ENCODE measurements at regions not wholly inside any gene's neighbourhood (a gene's known extent, or its start where the extent isn't known, plus 50 kb on each side); places are given as distances from the start of the nearest gene placed in this dataset.
"Not testable (repeated sequence)": the region's sequence is repeated elsewhere in the genome, so short reads cannot be mapped to it uniquely, and the experiment has no call there.

GRCh38 chr2:155902635-155903034, 429.9 kb downstream of the NR4A2 start:
- Histone ChIP-seq H3K4me3 (no peak overlapping the region), H3K9me3 (no peaks in the 10 kb centered on the region), H3K36me3 (no peaks in the 10 kb centered on the region), H3K4me1 (no peaks in the 10 kb centered on the region), H3K27ac (no peak overlapping the region), H3K27me3 (no peaks in the 10 kb centered on the region)
- intact Hi-C loops (cut with DNase I; ENCODE audit: low total_unique reads): no loop called here
- no peak for TF ChIP-seq POLR2AphosphoS5 (IDR thresholded peaks at IDR 0.05)
- 59 to 62% methylated on average over 2 of the region's 2 CpGs for WGBS, 2 donors (ENCODE audit: low coverage in 1 of 2)
- in situ Hi-C loops (cut with MboI; ENCODE audit: low pct_ligation_motif_present in 1 of 4, low pct_unique_long_range_greater_than_20kb in 1 of 4, low sequenced_read_pairs in 3 of 4): no loop called here
- no peak for DNase-seq

GRCh38 chr2:155895016-155895415, 437.5 kb downstream of the NR4A2 start:
- H3K9me3 ChIP-seq: peaks cover 0 to 6% of the 10 kb centered on the region in 2 donors
- TF ChIP-seq POLR2A (IDR thresholded peaks at IDR 0.05) (no peak), EP300 (IDR thresholded peaks at IDR 0.05; ENCODE audit: low read depth) (no peak), POLR2AphosphoS5 (IDR thresholded peaks at IDR 0.05) (no peak), CTCF (IDR thresholded peaks at IDR 0.05) (no peak)
- 33 to 50% methylated on average over 1 of the region's 1 CpG for WGBS, 2 donors (ENCODE audit: low coverage in 1 of 2)

DNA sequence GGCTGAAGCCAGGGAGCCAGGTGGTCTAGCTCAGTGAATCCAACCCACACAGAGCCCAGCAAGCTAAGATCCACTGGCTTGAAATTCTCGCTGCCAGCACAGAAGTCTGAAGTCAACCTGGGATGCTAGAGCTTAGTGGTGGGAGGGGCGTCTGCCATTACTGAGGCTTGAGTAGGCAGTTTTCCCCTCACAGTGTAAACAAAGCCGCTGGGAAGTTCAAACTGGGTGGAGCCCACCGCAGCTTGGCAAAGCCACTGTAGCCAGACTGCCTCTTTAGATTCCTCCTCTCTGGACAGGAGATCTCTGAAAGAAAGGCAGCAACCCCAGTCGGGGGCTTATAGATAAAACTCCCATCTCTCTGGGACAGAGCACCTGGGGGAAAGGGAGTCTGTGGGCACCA, 452.1 kb downstream of the NR4A2 start:
- DNase-seq; H3K36me3 ChIP-seq; H3K27me3 ChIP-seq; H3K4me1 ChIP-seq; H3K9me3 ChIP-seq; intact Hi-C loops (cut with DNase I; ENCODE audit: low total_unique reads); in situ Hi-C loops (cut with MboI; ENCODE audit: low pct_ligation_motif_present in 1 of 4, low pct_unique_long_range_greater_than_20kb in 1 of 4, low sequenced_read_pairs in 3 of 4); H3K27ac ChIP-seq; H3K4me3 ChIP-seq: not testable (repeated sequence)
- WGBS, 2 donors (ENCODE audit: low coverage in 1 of 2): 58 to 60% methylated on average over 1 to 5 of the region's 5 CpGs

More at GRCh38 chr2:155895016-155895415, 437.5 kb downstream of the NR4A2 start:
- Histone ChIP-seq H3K4me3 (no peak overlapping the region), H3K27ac (no peak overlapping the region), H3K27me3 (no peaks in the 10 kb centered on the region), H3K36me3 (no peaks in the 10 kb centered on the region), H3K4me1 (no peaks in the 10 kb centered on the region)
- intact Hi-C loops (cut with DNase I; ENCODE audit: low total_unique reads) (no loop called here), in situ Hi-C loops (cut with MboI; ENCODE audit: low pct_ligation_motif_present in 1 of 4, low pct_unique_long_range_greater_than_20kb in 1 of 4, low sequenced_read_pairs in 3 of 4) (no loop called here)
- no peak for DNase-seq

DNA sequence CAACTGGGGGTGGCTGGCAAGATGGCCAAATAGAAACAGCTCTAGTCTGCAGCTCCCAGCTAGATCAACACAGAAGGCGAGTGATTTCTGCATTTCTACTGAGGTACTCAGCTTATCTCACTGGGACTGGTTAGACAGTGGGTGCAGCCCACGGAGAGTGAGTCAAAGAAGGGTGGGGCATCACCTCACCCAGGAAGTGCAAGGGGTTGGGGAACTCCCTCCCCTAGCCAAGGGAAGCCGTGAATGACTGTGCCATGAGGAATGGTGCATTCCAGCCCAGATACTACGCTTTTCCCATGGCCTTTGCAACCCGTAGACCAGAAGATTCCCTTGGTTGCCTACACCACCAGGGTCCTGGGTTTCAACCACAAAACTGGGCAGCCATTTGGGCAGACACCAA, 452.6 kb downstream of the NR4A2 start:
- WGBS, 2 donors (ENCODE audit: low coverage in 1 of 2): 68 to 76% methylated on average over 3 to 5 of the region's 5 CpGs
- intact Hi-C loops (cut with DNase I; ENCODE audit: low total_unique reads); H3K27me3 ChIP-seq; H3K27ac ChIP-seq; H3K4me3 ChIP-seq; H3K4me1 ChIP-seq; H3K36me3 ChIP-seq; in situ Hi-C loops (cut with MboI; ENCODE audit: low pct_ligation_motif_present in 1 of 4, low pct_unique_long_range_greater_than_20kb in 1 of 4, low sequenced_read_pairs in 3 of 4); DNase-seq; H3K9me3 ChIP-seq: not testable (repeated sequence)

GRCh38 chr2:155872396-155872795, 460.1 kb downstream of the NR4A2 start:
- TF ChIP-seq POLR2A (IDR thresholded peaks at IDR 0.05) (no peak), POLR2AphosphoS5 (IDR thresholded peaks at IDR 0.05) (no peak), EP300 (IDR thresholded peaks at IDR 0.05; ENCODE audit: low read depth) (no peak), CTCF (IDR thresholded peaks at IDR 0.05) (no peak)
- in situ Hi-C loops (cut with MboI; ENCODE audit: low pct_ligation_motif_present in 1 of 4, low pct_unique_long_range_greater_than_20kb in 1 of 4, low sequenced_read_pairs in 3 of 4) (no loop called here), intact Hi-C loops (cut with DNase I; ENCODE audit: low total_unique reads) (no loop called here)
- Histone ChIP-seq H3K4me1 (no peaks in the 10 kb centered on the region), H3K4me3 (no peak overlapping the region), H3K9me3 (peaks cover 0 to 5% of the 10 kb centered on the region in 2 donors), H3K27ac (no peak overlapping the region), H3K27me3 (no peaks in the 10 kb centered on the region), H3K36me3 (no peaks in the 10 kb centered on the region)
- DNase-seq: no peak
- 90 to 92% methylated on average over 3 of the region's 3 CpGs for WGBS, 2 donors (ENCODE audit: low coverage in 1 of 2)

DNA sequence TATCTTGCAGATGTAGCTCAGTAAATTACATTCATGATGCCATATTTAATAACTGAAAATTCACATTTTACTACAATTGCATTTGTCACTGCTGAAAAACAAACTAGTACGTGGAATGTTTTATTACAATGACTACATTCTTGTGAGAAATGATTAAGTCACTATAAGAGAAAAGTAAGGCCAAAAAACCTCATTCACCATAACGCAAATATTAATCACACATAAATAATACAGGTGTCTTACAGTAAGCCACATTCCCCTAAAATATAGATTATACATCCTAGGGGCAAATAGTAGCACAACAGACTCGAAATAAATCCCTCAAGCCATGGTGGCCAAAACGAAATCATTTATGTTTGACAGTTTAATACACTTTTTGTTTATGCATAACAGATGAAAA, 460.6 kb downstream of the NR4A2 start:
- 59 to 67% methylated on average over 4 of the region's 4 CpGs for WGBS, 2 donors (ENCODE audit: low coverage in 1 of 2)
- TF ChIP-seq CTCF (IDR thresholded peaks at IDR 0.05) (no peak), EP300 (IDR thresholded peaks at IDR 0.05; ENCODE audit: low read depth) (no peak), POLR2AphosphoS5 (IDR thresholded peaks at IDR 0.05) (no peak)
- peaks cover 0 to 5% of the 10 kb centered on the region in 2 donors for H3K9me3 ChIP-seq
- no peaks in the 10 kb centered on the region for H3K4me1 ChIP-seq
- no peaks in the 10 kb centered on the region for H3K27me3 ChIP-seq
- no peak for DNase-seq
- in situ Hi-C loops (cut with MboI; ENCODE audit: low pct_ligation_motif_present in 1 of 4, low pct_unique_long_range_greater_than_20kb in 1 of 4, low sequenced_read_pairs in 3 of 4) (no loop called here), intact Hi-C loops (cut with DNase I; ENCODE audit: low total_unique reads) (no loop called here)
- no peak overlapping the region for H3K4me3 ChIP-seq
- H3K27ac ChIP-seq: no peak overlapping the region
- no peaks in the 10 kb centered on the region for H3K36me3 ChIP-seq
